HG02870 (cell line): ENCODE measurements at regions not wholly inside any gene's neighbourhood (a gene's known extent, or its start where the extent isn't known, plus 50 kb on each side); places are given as distances from the start of the nearest gene placed in this dataset.

Experiments
- ATAC-seq: cut with Tn5 transposase; IDR thresholded peaks from one replicate; pipeline ENCODE4 v1.9.1; 2021; ENCODE audit warnings: mild to moderate bottlenecking, moderate library complexity; ENCODE audit not compliant: unreplicated experiment

GRCh38 chr10:124346831-124347230 is 71.9 kb downstream of the OAT start:
- no peak for ATAC-seq

- no peak for ATAC-seq
These were observed 73.2 kb downstream of the OAT start for GRCh38 chr10:124345521-124345920.

- ATAC-seq = no peak
These were observed 73.8 kb downstream of the OAT start for GRCh38 chr10:124344931-124345330.

GRCh38 chr10:124344266-124344590 is 74.5 kb downstream of the OAT start:
- no peak for ATAC-seq

GRCh38 chr10:124343351-124344265 is 75.1 kb downstream of the OAT start:
- ATAC-seq = no peak

GRCh38 chr10:124342821-124343170 is 75.9 kb downstream of the OAT start:
- ATAC-seq = no peak

GRCh38 chr10:124342136-124342820 is 76.4 kb downstream of the OAT start:
- no peak for ATAC-seq

- no peak for ATAC-seq
These were observed 77.0 kb downstream of the OAT start for GRCh38 chr10:124341768-124342135.

GRCh38 chr10:124340033-124340760 is 78.5 kb downstream of the OAT start:
- ATAC-seq = no peak

- no peak for ATAC-seq
These were observed 79.3 kb downstream of the OAT start for GRCh38 chr10:124339119-124340032.

- no peak for ATAC-seq
These were observed 80.3 kb downstream of the OAT start for GRCh38 chr10:124338276-124338925.

GRCh38 chr10:124336186-124336585 is 82.5 kb downstream of the OAT start:
- ATAC-seq = no peak

GRCh38 chr10:124333931-124334330 is 84.8 kb downstream of the OAT start:
- ATAC-seq = no peak

- ATAC-seq = no peak
These were observed 86.3 kb downstream of the OAT start for GRCh38 chr10:124332426-124332825.

GRCh38 chr10:124329941-124330340 is 88.8 kb downstream of the OAT start:
- ATAC-seq = no peak

GRCh38 chr10:124329362-124329761 is 89.4 kb downstream of the OAT start:
- ATAC-seq = no peak

- ATAC-seq = no peak
These were observed 90.1 kb downstream of the OAT start for GRCh38 chr10:124328477-124329220.

- no peak for ATAC-seq
These were observed 92.6 kb downstream of the OAT start for GRCh38 chr10:124325998-124326636.

GRCh38 chr10:124325633-124325914 is 93.1 kb downstream of the OAT start:
- no peak for ATAC-seq
